Esophagus muscularis mucosa (tissue), 4 donors: ENCODE measurements at regions not wholly inside any gene's neighbourhood (a gene's known extent, or its start where the extent isn't known, plus 50 kb on each side); places are given as distances from the start of the nearest gene placed in this dataset.

Experiments
- CTCF ChIP-seq, 3 experiments: fragments of 200-600 bp in 2 of 3; fragments of 450-650 bp in 1 of 3; sonication (generic) in 2 of 3; IDR thresholded peaks; one replicate each; pipeline ENCODE4 v1.5.1; 2017 to 2019; ENCODE audit warnings: antibody characterized with exemption in 3 of 3, mild to moderate bottlenecking in 2 of 3, moderate library complexity in 1 of 3
- EP300 ChIP-seq: sonication (generic); formaldehyde crosslinking; IDR thresholded peaks from one replicate; pipeline ENCODE4 v1.6.1; 2017; ENCODE audit warnings: antibody characterized with exemption
- POLR2A ChIP-seq: fragments of 450-650 bp; IDR thresholded peaks from one replicate; pipeline ENCODE4 v1.6.1; 2017; ENCODE audit warnings: antibody characterized with exemption, moderate library complexity, mild to moderate bottlenecking, low read depth
- POLR2AphosphoS5 ChIP-seq, 2 donors: sonication (generic); formaldehyde crosslinking; IDR thresholded peaks; one replicate each; pipeline ENCODE4 v1.6.1; 2017; ENCODE audit warnings: antibody characterized with exemption in 2 of 2

- TF ChIP-seq POLR2A (no peak), CTCF (IDR thresholded peaks at IDR 0.05) (no peak), EP300 (no peak), POLR2AphosphoS5 (IDR thresholded peaks at IDR 0.05) (no peak)
These were observed 82.6 kb upstream of the NPTX2 start for GRCh38 chr7:98534493-98534892.
